ENCODE measurements at regions not wholly inside any gene's neighbourhood (a gene's known extent, or its start where the extent isn't known, plus 50 kb on each side); places are given as distances from the start of the nearest gene placed in this dataset.

DNA sequence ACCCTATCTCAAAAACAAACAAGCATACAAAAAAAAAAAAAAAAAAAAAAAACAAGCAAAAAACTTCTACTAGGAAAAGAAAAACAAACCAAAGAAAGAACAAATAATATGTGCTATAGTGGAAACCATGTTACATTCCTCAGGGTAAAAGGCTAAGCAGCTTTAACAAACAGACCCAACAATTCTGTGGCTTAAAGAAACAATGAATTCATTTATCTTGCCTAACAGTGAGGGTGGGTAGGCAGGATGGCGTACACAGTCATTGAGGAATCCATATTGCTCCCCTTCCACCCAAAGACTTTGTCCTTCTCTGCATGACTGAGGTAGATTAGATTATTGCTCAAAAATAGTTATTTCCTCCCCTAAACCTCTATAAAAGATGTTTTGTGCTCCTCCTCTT, 63.1 kb upstream of the ITGA6 start:
- TF ChIP-seq CTBP2 (IDR thresholded peaks at IDR 0.05; ENCODE audit: borderline replicate concordance, insufficient read depth, insufficient read length, low read length): no peak
- TF ChIP-seq, protein P1, sequence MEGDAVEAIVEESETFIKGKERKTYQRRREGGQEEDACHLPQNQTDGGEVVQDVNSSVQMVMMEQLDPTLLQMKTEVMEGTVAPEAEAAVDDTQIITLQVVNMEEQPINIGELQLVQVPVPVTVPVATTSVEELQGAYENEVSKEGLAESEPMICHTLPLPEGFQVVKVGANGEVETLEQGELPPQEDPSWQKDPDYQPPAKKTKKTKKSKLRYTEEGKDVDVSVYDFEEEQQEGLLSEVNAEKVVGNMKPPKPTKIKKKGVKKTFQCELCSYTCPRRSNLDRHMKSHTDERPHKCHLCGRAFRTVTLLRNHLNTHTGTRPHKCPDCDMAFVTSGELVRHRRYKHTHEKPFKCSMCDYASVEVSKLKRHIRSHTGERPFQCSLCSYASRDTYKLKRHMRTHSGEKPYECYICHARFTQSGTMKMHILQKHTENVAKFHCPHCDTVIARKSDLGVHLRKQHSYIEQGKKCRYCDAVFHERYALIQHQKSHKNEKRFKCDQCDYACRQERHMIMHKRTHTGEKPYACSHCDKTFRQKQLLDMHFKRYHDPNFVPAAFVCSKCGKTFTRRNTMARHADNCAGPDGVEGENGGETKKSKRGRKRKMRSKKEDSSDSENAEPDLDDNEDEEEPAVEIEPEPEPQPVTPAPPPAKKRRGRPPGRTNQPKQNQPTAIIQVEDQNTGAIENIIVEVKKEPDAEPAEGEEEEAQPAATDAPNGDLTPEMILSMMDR (IDR thresholded peaks at IDR 0.05; ENCODE audit: control extremely low read depth in 1 of 3, insufficient read depth in 1 of 3, low read depth in 1 of 3, low read length in 3 of 3): no peak
- no peak for TF ChIP-seq KDM1A (IDR thresholded peaks at IDR 0.05; ENCODE audit: borderline replicate concordance, low read length)
